Astrocyte (in vitro differentiated cells and primary cell): ENCODE measurements at regions not wholly inside any gene's neighbourhood (a gene's known extent, or its start where the extent isn't known, plus 50 kb on each side); places are given as distances from the start of the nearest gene placed in this dataset.

Experiments
- EZH2 ChIP-seq: IDR thresholded peaks from 2 replicates; pipeline ENCODE4 v1.6.1; 2012; ENCODE audit warnings: mild to moderate bottlenecking, low read length, inconsistent platforms; ENCODE audit not compliant: insufficient read depth
- TF ChIP-seq, protein P1 (sequence below): IDR thresholded peaks from 2 replicates; pipeline ENCODE4 v1.5.1; 2011; ENCODE audit warnings: low read depth, mild to moderate bottlenecking, inconsistent platforms, low read length, moderate library complexity; ENCODE audit not compliant: insufficient read depth

DNA sequence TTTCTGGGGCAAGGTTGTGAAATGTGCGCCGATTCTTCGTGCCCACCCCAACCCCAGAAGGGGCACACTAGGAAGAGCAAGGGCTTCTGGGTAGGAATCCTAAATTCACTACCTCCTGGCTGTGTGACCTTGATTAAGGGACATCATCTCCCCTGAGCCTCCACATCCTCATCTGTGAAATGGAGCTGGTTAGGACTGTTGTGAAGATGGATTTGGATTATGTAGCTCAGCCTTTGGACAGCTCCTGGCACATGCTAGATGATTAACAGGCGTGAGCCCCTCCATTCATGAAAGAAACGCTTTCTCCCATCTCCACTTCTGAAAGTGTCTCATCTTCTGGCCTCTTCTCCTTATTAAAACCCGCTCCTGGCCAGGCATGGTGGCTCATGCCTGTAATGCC lies 65.3 kb upstream of the TMEM97 start:
- TF ChIP-seq, protein P1, sequence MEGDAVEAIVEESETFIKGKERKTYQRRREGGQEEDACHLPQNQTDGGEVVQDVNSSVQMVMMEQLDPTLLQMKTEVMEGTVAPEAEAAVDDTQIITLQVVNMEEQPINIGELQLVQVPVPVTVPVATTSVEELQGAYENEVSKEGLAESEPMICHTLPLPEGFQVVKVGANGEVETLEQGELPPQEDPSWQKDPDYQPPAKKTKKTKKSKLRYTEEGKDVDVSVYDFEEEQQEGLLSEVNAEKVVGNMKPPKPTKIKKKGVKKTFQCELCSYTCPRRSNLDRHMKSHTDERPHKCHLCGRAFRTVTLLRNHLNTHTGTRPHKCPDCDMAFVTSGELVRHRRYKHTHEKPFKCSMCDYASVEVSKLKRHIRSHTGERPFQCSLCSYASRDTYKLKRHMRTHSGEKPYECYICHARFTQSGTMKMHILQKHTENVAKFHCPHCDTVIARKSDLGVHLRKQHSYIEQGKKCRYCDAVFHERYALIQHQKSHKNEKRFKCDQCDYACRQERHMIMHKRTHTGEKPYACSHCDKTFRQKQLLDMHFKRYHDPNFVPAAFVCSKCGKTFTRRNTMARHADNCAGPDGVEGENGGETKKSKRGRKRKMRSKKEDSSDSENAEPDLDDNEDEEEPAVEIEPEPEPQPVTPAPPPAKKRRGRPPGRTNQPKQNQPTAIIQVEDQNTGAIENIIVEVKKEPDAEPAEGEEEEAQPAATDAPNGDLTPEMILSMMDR, result no peak
- no peak for TF ChIP-seq EZH2
